HepG2 (cell line): ENCODE measurements at regions not wholly inside any gene's neighbourhood (a gene's known extent, or its start where the extent isn't known, plus 50 kb on each side); places are given as distances from the start of the nearest gene placed in this dataset.

Experiments used
- ATAC-seq: fragments of 200-7000 bp; cut with Tn5 transposase; 3 replicates; pipeline ENCODE4 v1.9.1; 2020; ENCODE audit warnings: mild to moderate bottlenecking, moderate library complexity
- BruUV-seq: library from RNA; stranded (reverse); fragments of 400-500 nt; replicated peaks from 2 replicates; lab custom pipeline; 2021; lab: Mats Ljungman, UMichigan
- CTCF ChIA-PET: fragments of 300-600 bp; formaldehyde crosslinking; extraction: SDS; loops from one replicate; lab custom pipeline; 2021; ENCODE audit warnings: low total read pairs, inconsistent platforms, low intra/inter-chr PET ratio; lab: Yijun Ruan, JAX
- POLR2A ChIA-PET: fragments of 350-600 bp; sonication (Branson Sonifier 250); formaldehyde crosslinking; loops from one replicate; lab custom pipeline; 2020; ENCODE audit warnings: antibody characterized with exemption, inconsistent platforms; lab: Yijun Ruan, JAX
- DNase-seq: peaks from one replicate; pipeline ENCODE4 v3.0.0-alpha.2; 2015; ENCODE audit warnings: low spot score
- FAIRE-seq: peaks from 3 replicates; lab custom pipeline; 2011; peaks lifted over from hg19 to GRCh38; lab: Jason Lieb, UNC
- H2AFZ ChIP-seq: one replicate; pipeline ENCODE4 v1.6.1; 2011; ENCODE audit warnings: low read length, inconsistent platforms
- H3K27ac ChIP-seq: fragments of 300-600 bp; 3 replicates; pipeline ENCODE4 v1.8.0; 2011; ENCODE audit warnings: mixed run types, mild to moderate bottlenecking, mixed read lengths, low read length, inconsistent platforms; ENCODE audit not compliant: insufficient read depth; ENCODE audit errors: extremely low read length
- H3K27me3 ChIP-seq, 2 experiments: fragments of 200-600 bp in 1 of 2; 2 replicates in 1 of 2; 3 replicates in 1 of 2; pipeline versions ENCODE4 v1.6.0 to v1.8.0; 2011; ENCODE audit warnings: low read length in 2 of 2, mild to moderate bottlenecking in 2 of 2, moderate library complexity in 2 of 2, inconsistent platforms in 1 of 2; ENCODE audit not compliant: insufficient read depth in 2 of 2, control insufficient read depth in 1 of 2
- H3K36me3 ChIP-seq, 2 experiments: fragments of 200-600 bp in 1 of 2; replicated peaks in 1 of 2; 2 replicates in 1 of 2; 3 replicates in 1 of 2; pipeline versions ENCODE4 v1.5.1 to v1.8.0; 2011; ENCODE audit warnings: low read length in 2 of 2, inconsistent platforms in 1 of 2; ENCODE audit not compliant: insufficient read depth in 2 of 2, control insufficient read depth in 1 of 2
- H3K4me1 ChIP-seq: 2 replicates; pipeline ENCODE4 v1.5.1; 2012; ENCODE audit warnings: low read length, inconsistent platforms; ENCODE audit not compliant: insufficient read depth
- H3K4me2 ChIP-seq: 2 replicates; pipeline ENCODE4 v1.6.0; 2011; ENCODE audit warnings: low read depth, low read length, inconsistent platforms
- H3K4me3 ChIP-seq, 3 experiments: fragments of 200-600 bp in 1 of 3; sonication (generic), shearing (Covaris generic) in 1 of 3; replicated peaks in 1 of 3; 2 replicates each; pipeline ENCODE4 v1.5.1; 2011 to 2016; ENCODE audit warnings: low read length in 3 of 3, inconsistent platforms in 2 of 3, low read depth in 2 of 3, mild to moderate bottlenecking in 2 of 3, control low read depth in 1 of 3, mixed read lengths in 1 of 3; ENCODE audit not compliant: insufficient read depth in 1 of 3
- H3K79me2 ChIP-seq: one replicate; pipeline ENCODE4 v1.6.1; 2011; ENCODE audit warnings: low read length, inconsistent platforms; ENCODE audit not compliant: insufficient read depth
- H3K9ac ChIP-seq: 2 replicates; pipeline ENCODE4 v1.6.0; 2011; ENCODE audit warnings: mild to moderate bottlenecking, low read depth, low read length, inconsistent platforms; ENCODE audit not compliant: insufficient read depth
- H3K9me3 ChIP-seq: 2 replicates; pipeline ENCODE4 v1.5.1; 2012; ENCODE audit warnings: mild to moderate bottlenecking, low read length
- H4K20me1 ChIP-seq: 2 replicates; pipeline ENCODE4 v1.6.0; 2011; ENCODE audit warnings: inconsistent platforms, mild to moderate bottlenecking, low read length, moderate library complexity; ENCODE audit not compliant: insufficient read depth
- ERF ChIP-seq: IDR thresholded peaks from 2 replicates; pipeline ENCODE4 v1.6.1; 2018; ENCODE audit warnings: missing biosample characterization, missing genetic modification reagents
- ETV6 ChIP-seq: sonication (generic); formaldehyde crosslinking; conservative IDR thresholded peaks from 2 replicates; pipeline ENCODE4 v1.4.0; 2020; ENCODE audit warnings: missing genetic modification reagents
- KLF6 ChIP-seq: IDR thresholded peaks from 2 replicates; pipeline ENCODE4 v1.8.0; 2016; ENCODE audit warnings: missing biosample characterization, missing genetic modification reagents
- POLR2AphosphoS2 ChIP-seq: IDR thresholded peaks from 2 replicates; pipeline ENCODE4 v1.6.1; 2011; ENCODE audit warnings: low read depth, low read length, improper control_type of control experiment
- RAD21 ChIP-seq: fragments of 450-650 bp; formaldehyde crosslinking; IDR thresholded peaks from 2 replicates; pipeline ENCODE4 v1.5.0; 2020; ENCODE audit warnings: mild to moderate bottlenecking
- RFX3 ChIP-seq: IDR thresholded peaks from 2 replicates; pipeline ENCODE4 v1.6.1; 2016; ENCODE audit warnings: missing biosample characterization, missing genetic modification reagents
- SAFB2 ChIP-seq: sonication (generic); formaldehyde crosslinking; IDR thresholded peaks from 2 replicates; pipeline ENCODE4 v1.5.1; 2020; ENCODE audit warnings: missing genetic modification reagents, low read depth, mild to moderate bottlenecking, borderline replicate concordance
- SMYD3 ChIP-seq: sonication (generic); formaldehyde crosslinking; IDR thresholded peaks from 2 replicates; pipeline ENCODE4 v1.8.1; 2023; ENCODE audit warnings: mild to moderate bottlenecking, missing genetic modification reagents
- SNAPC4 ChIP-seq: sonication (generic); formaldehyde crosslinking; IDR thresholded peaks from 2 replicates; pipeline ENCODE4 v1.4.0; 2020; ENCODE audit warnings: mild to moderate bottlenecking, missing genetic modification reagents
- STAG1 ChIP-seq: sonication (generic); formaldehyde crosslinking; IDR thresholded peaks from 2 replicates; pipeline ENCODE4 v1.4.0; 2020; ENCODE audit warnings: missing genetic modification reagents
- TOE1 ChIP-seq: sonication (generic); formaldehyde crosslinking; IDR thresholded peaks from 2 replicates; pipeline ENCODE4 v1.4.0; 2020; ENCODE audit warnings: mild to moderate bottlenecking, missing genetic modification reagents
- ZBTB20 ChIP-seq: sonication (generic); formaldehyde crosslinking; IDR thresholded peaks from 2 replicates; pipeline ENCODE4 v1.8.1; 2023; ENCODE audit warnings: missing genetic modification reagents, low read depth, mild to moderate bottlenecking, borderline replicate concordance
- ZFY ChIP-seq: sonication (generic); formaldehyde crosslinking; IDR thresholded peaks from 2 replicates; pipeline ENCODE4 v1.4.0; 2020; ENCODE audit warnings: missing genetic modification reagents
- ZNF7 ChIP-seq: IDR thresholded peaks from 2 replicates; pipeline ENCODE4 v1.6.1; 2016; ENCODE audit warnings: missing biosample characterization, missing genetic modification reagents
- WGBS: methylation state at CpG from one replicate; pipeline ENCODE4 v1.1.6; 2017; ENCODE audit warnings: low lambda C conversion rate; 5-methylcytosine and 5-hydroxymethylcytosine counted together
- in situ Hi-C: cut with HindIII; loops from 2 replicates; pipeline ENCODE4 v1.10.0; 2017; ENCODE audit warnings: low pct_unique_long_range_greater_than_20kb; ENCODE audit not compliant: extremely low pct_ligation_motif_present
- intact Hi-C: fragments of 100-400 bp; cut with micrococcal nuclease; formaldehyde crosslinking; loops from one replicate; pipeline ENCODE4 v1.10.0; 2022; ENCODE audit not compliant: unreplicated experiment

GRCh38 chr19:28960986-28961705 is 251.8 kb downstream of the UQCRFS1 start:
- H2AFZ ChIP-seq = no peak overlapping the region
- H3K36me3 ChIP-seq = no peaks in the 10 kb centered on the region
- no peak overlapping the region for H3K4me3 ChIP-seq
- no peaks in the 10 kb centered on the region for H3K79me2 ChIP-seq
- H4K20me1 ChIP-seq = no peaks in the 10 kb centered on the region
- CTCF ChIA-PET = no interaction called here
- FAIRE-seq = no peak
- ATAC-seq = no peak
- H3K4me2 ChIP-seq = no peak overlapping the region
- POLR2A ChIA-PET = no interaction called here
- in situ Hi-C loops (no loop called here), intact Hi-C loops (no loop called here)
- H3K9me3 ChIP-seq = peaks cover 10% of the 10 kb centered on the region; the same call in 1 of the 2 replicates
- no TSS peak for BruUV-seq
- no peaks in the 10 kb centered on the region for H3K27me3 ChIP-seq
- no peak for DNase-seq
- no peak overlapping the region for H3K9ac ChIP-seq
- no peaks in the 10 kb centered on the region for H3K4me1 ChIP-seq
- TF ChIP-seq ETV6 (CRISPR knock-in tag) = no peak
- TF ChIP-seq TOE1 (CRISPR knock-in tag) = no peak
- no peak for TF ChIP-seq ZFY (CRISPR knock-in tag)
- no peak for TF ChIP-seq SAFB2 (CRISPR knock-in tag)
- WGBS = 19% methylated on average over 4 of the region's 4 CpGs
- H3K27ac ChIP-seq = no peak overlapping the region

- no peak for FAIRE-seq
- Histone ChIP-seq H3K9ac (no peak overlapping the region), H3K4me2 (no peak overlapping the region), H3K27me3 (no peaks in the 10 kb centered on the region), H3K4me1 (no peaks in the 10 kb centered on the region), H4K20me1 (no peaks in the 10 kb centered on the region), H3K9me3 (peaks cover 10% of the 10 kb centered on the region; the same call in 1 of the 2 replicates), H3K27ac (no peak overlapping the region), H2AFZ (no peak overlapping the region), H3K4me3 (no peak overlapping the region), H3K36me3 (no peaks in the 10 kb centered on the region), H3K79me2 (no peaks in the 10 kb centered on the region)
- in situ Hi-C loops = no loop called here
- no peak for DNase-seq
- no peak for ATAC-seq
- no TSS peak for BruUV-seq
- intact Hi-C loops = no loop called here
- POLR2A ChIA-PET = no interaction called here
- CTCF ChIA-PET = no interaction called here
- 13% methylated on average over 1 of the region's 1 CpG for WGBS
- TF ChIP-seq RAD21 (CRISPR knock-in tag) (no peak), STAG1 (CRISPR knock-in tag) (no peak), POLR2AphosphoS2 (no peak), ERF (CRISPR knock-in tag) (no peak), ZNF7 (CRISPR knock-in tag) (no peak), KLF6 (CRISPR knock-in tag) (no peak), SNAPC4 (no peak), RFX3 (no peak), SMYD3 (no peak), ZBTB20 (CRISPR knock-in tag) (no peak)
Measured at GRCh38 chr19:28960586-28960985, 252.4 kb downstream of the UQCRFS1 start.
